ENCODE measurements at regions not wholly inside any gene's neighbourhood (a gene's known extent, or its start where the extent isn't known, plus 50 kb on each side); places are given as distances from the start of the nearest gene placed in this dataset.

DNA sequence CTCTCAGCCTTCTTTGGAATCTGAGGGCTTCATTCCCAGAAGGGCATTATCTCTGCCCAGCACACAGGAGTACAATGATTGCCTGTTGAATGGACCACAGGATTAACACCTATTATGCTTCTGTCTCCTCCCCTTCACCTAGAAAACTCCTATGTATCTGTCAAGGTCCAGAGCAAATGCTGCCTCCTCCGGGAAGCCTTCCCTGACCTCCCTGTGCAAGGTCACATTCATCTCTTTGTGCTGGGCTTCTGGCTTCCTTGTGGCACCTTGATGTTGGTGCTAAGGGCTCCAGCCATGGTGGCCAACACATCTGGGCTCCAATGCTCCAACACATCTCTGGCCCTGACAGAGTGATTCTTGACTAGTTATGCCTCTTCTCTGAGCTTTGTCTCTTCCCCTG lies 49.9 kb upstream of the ATP2B2 start:
- TF ChIP-seq, protein P1, sequence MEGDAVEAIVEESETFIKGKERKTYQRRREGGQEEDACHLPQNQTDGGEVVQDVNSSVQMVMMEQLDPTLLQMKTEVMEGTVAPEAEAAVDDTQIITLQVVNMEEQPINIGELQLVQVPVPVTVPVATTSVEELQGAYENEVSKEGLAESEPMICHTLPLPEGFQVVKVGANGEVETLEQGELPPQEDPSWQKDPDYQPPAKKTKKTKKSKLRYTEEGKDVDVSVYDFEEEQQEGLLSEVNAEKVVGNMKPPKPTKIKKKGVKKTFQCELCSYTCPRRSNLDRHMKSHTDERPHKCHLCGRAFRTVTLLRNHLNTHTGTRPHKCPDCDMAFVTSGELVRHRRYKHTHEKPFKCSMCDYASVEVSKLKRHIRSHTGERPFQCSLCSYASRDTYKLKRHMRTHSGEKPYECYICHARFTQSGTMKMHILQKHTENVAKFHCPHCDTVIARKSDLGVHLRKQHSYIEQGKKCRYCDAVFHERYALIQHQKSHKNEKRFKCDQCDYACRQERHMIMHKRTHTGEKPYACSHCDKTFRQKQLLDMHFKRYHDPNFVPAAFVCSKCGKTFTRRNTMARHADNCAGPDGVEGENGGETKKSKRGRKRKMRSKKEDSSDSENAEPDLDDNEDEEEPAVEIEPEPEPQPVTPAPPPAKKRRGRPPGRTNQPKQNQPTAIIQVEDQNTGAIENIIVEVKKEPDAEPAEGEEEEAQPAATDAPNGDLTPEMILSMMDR (IDR thresholded peaks at IDR 0.05) = no peak
- TF ChIP-seq RELA (CRISPR knock-in tag; IDR thresholded peaks at IDR 0.05; ENCODE audit: borderline replicate concordance) (no peak), SMAD3 (CRISPR knock-in tag; IDR thresholded peaks at IDR 0.05; ENCODE audit: borderline replicate concordance) (no peak), ATF6 (CRISPR knock-in tag; IDR thresholded peaks at IDR 0.05) (no peak)
- TF ChIP-seq, protein P2, sequence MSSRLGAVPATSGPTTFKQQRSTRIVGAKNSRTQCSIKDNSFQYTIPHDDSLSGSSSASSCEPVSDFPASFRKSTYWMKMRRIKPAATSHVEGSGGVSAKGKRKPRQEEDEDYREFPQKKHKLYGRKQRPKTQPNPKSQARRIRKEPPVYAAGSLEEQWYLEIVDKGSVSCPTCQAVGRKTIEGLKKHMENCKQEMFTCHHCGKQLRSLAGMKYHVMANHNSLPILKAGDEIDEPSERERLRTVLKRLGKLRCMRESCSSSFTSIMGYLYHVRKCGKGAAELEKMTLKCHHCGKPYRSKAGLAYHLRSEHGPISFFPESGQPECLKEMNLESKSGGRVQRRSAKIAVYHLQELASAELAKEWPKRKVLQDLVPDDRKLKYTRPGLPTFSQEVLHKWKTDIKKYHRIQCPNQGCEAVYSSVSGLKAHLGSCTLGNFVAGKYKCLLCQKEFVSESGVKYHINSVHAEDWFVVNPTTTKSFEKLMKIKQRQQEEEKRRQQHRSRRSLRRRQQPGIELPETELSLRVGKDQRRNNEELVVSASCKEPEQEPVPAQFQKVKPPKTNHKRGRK (CRISPR knock-in tag; IDR thresholded peaks at IDR 0.05; ENCODE audit: borderline replicate concordance) = no peak
